AML-193 (cell line): ENCODE measurements at regions not wholly inside any gene's neighbourhood (a gene's known extent, or its start where the extent isn't known, plus 50 kb on each side); places are given as distances from the start of the nearest gene placed in this dataset.

Source experiments
- DNase-seq, 2 experiments: peaks; one replicate each; lab custom pipeline; 2025; lab: John Stamatoyannopoulos, UW

DNA sequence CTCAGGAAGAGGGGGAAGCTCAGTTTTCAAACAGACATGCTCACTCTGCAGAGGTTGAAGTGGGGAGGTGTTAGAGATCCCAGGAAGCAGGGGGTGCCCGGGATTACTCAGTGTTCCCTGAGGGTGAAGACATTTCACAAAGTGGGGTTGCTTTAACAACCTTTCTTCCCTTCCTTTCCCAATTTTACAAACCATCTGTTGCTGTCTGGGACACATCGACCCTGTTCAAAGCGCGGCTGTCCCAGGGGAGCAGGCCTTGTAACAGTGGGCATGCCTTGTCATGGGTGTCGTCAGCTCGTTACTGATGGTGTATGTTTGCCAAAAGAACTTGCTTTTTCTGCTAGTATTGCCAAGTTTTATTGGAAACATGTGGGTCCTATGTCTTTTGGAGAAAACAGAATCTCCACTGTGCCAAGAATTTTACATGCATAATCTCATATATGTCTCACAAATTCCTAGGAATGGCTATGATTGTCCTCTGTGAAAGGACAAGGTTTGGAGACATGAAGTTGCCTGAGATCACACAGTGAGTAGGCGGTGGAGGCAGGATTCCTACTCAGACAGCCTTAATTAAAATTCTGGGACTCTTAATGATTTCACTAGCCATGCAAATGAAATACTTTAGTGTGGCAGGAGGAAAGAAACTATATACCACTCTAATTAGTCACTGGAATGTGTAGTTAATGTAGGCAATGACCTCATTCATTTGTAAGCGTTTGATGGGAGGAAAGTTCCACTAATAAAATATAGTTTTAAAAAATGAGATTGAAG is 198.9 kb downstream of the NXNL2 start:
- DNase-seq = no peak

GRCh38 chr9:88734527-88734926 is 199.5 kb downstream of the NXNL2 start:
- no peak for DNase-seq

DNA sequence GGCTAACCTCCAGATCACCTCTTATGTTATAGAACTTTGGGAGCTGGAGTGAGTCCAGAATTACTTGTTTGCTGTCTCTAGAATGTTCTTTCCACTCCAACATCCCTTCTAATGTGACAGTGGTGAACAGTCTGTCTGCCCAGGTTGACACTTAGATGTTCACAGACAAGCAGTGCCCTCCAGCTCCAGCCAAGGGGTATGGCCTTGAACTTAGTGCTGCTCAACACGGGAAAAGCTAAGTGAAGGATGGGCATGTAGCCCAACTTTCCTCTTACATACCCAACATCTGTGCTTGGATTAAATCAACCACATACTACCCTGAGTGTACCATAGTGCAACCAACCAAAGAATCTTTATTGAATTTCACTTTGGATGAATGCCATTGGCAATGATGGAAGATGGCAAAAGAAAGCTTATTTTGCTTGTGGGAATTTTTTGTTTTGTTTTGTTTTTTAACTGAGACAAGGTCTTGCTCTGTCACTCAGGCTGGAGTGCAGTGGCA is 201.2 kb downstream of the NXNL2 start:
- DNase-seq = no peak

- no peak for DNase-seq
Observed at GRCh38 chr9:88737031-88737430, 202.1 kb downstream of the NXNL2 start.

GRCh38 chr9:88737876-88738275 is 202.9 kb downstream of the NXNL2 start:
- no peak for DNase-seq

DNA sequence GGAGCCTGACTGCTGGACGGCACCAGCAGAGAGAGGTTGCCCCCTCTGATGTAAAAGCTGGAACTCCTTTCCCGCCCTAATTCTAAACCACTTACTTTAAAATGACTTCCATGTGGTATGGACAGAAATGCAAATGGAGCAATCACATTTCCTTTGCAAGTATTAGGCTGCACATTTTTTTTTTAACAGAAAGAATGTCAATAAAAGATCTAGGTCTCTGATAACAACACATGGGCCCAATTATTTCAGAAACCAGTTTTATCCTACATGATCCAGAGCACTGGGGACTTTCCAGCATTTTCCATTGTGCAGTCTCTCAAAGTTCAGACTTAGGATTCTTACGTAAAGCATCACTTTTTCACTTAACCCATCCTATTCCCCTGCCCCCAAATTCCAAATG is 203.7 kb downstream of the NXNL2 start:
- DNase-seq = no peak

GRCh38 chr9:88739373-88739772 is 204.4 kb downstream of the NXNL2 start:
- no peak for DNase-seq

GRCh38 chr9:88740844-88741243 is 205.9 kb downstream of the NXNL2 start:
- DNase-seq = no peak

GRCh38 chr9:88741335-88741734 is 206.4 kb downstream of the NXNL2 start:
- no peak for DNase-seq

GRCh38 chr9:88742483-88742882 is 207.5 kb downstream of the NXNL2 start:
- DNase-seq = no peak

- DNase-seq = no peak
Observed at GRCh38 chr9:88742905-88743304, 207.9 kb downstream of the NXNL2 start.

- no peak for DNase-seq
Observed at GRCh38 chr9:88745276-88746001, 210.5 kb downstream of the NXNL2 start.

DNA sequence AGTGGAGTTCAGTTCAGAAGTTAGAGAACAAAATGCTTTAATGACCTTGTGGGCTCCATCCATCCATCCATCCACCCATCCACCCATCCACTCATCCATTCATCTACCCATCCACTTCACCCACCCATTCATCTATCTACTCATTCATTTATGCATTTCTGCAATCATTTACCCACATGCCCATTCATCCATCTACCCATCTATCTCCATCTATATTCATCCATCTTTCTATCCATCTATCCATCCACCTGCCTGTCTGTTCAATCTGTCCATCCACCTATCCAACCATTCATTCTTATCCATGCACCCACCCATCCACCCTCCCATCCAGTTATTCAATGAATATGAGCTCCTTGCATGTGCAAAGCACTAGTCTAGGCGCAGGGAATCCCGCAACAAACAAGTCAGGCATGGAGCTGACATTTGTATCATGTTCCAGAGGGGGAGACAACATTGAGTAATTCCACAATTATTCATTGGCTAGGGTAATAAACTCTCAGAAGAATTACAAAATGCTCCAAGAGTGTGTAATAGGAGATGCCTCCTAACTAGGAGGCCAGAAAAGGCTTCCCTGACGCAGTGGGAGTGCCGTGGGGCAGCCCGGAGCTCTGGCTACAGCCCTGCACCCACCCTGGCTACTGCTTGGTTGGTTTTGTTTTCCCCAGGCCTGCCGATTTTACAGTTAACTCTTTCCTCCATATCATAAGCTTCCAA is 211.2 kb downstream of the NXNL2 start:
- no peak for DNase-seq

GRCh38 chr9:88746743-88747398 is 211.9 kb downstream of the NXNL2 start:
- no peak for DNase-seq

DNA sequence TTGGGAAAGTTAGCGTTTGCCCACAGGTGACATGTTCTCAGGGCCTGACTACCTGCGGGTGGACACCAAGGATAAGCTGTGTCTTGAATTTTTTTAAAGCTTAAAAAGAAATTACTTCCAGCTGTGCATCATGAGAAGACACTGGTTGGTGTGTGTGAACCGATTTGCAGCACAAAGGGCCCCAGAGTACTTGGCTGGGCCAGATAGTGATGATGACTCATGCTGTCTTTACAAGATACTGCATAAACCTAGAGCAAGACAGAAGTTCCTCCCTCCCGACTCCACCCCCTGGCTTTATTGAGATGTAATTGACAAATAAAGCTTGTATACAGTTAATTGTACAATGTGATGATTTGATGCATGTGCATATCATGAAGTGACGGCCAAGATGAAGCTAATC is 212.8 kb downstream of the NXNL2 start:
- no peak for DNase-seq

DNA sequence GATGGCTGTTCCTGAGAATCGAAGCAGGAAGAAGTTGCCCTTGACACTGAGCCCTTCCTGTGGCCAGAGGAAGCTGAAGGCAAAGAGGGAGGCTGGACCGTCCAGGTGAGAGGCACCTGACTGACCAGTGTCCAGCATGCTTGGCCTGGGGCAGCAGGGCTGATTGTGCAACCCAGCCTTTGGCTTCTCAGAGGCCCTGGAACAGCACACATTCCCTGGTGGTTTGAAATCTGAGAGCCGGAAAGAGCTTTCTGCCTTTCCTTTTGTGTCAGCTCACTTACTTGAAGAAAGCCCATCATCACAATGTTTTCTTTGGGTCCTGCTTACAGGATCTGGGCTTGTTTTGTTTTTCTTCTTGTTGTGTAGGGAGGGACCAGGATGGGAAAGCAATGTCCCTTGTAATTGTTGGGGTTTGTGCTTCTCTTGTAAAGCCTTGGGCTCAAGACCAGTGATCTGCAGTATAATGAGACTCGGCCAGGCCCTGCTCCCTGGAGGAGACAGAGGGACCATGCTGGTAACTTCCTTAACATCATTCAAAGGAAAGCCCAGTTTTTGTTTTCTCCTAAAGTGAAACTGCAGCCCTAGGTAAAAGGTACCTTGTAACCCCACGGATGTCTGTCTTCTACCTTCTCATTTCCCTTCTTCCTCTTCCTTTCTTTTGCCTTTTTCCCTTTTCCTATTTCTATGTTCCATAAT is 213.7 kb downstream of the NXNL2 start:
- DNase-seq = no peak

- DNase-seq = no peak
Observed at GRCh38 chr9:88749420-88749819, 214.4 kb downstream of the NXNL2 start.

GRCh38 chr9:88750832-88751360 is 215.9 kb downstream of the NXNL2 start:
- DNase-seq = no peak

DNA sequence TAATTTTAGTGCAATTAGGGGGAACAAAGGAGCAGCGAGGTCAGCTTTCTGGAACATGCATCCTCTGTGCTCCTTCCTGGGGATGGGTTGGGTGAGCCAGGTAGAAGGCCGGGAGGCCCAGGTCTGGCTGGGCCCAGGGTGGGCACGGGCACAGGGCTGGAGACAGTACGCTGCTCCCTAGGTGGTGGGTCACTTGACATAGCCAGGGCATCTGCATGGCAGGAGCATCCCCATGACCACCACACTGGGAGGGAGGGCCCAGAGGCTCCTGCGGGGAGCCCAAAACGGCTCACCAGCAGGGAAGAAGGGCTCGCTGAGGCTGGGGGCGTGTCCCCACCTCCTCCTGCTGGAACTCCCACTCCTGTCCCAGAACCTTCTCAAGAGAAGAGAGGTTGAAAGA is 216.8 kb downstream of the NXNL2 start:
- no peak for DNase-seq

DNA sequence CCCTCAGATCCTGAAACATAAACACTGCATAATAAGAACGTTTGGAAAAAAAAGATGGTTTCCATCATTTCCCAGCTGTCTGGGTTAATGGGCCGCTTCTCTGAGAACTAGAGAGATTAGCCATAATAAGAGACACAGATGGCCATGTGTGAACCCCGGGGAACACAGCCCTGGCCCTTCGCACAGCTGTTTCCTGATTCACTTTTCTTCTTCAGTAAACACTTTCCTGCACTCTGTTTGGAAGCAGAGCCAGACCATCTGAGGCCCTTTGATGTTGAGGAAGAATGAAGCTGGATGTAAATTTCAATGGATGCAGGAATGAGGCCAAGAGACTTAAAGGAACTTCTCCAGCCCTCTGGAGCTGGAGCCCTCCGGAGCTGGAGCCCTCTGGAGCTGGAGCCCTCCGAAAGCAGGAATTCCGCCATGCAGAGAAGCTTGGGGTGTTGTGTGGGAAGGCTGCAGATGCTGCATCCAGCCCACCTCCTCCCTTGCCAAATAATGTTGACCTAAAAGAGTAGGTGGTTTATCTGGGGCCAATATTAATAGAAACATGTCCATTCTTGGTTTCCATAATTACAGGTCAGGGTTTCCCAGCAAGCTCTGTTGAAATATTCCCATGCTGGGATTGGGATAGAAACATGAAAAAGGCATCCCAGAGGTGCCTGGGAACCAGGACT is 218.9 kb downstream of the NXNL2 start:
- no peak for DNase-seq

GRCh38 chr9:88754452-88754851 is 219.5 kb downstream of the NXNL2 start:
- no peak for DNase-seq
